HepG2 (cell line): ENCODE measurements at regions not wholly inside any gene's neighbourhood (a gene's known extent, or its start where the extent isn't known, plus 50 kb on each side); places are given as distances from the start of the nearest gene placed in this dataset.

Source experiments
- ATAC-seq: fragments of 200-7000 bp; cut with Tn5 transposase; 3 replicates; pipeline ENCODE4 v1.9.1; 2020; ENCODE audit warnings: mild to moderate bottlenecking, moderate library complexity
- BruUV-seq: library from RNA; stranded (reverse); fragments of 400-500 nt; replicated peaks from 2 replicates; lab custom pipeline; 2021; lab: Mats Ljungman, UMichigan
- CTCF ChIA-PET: fragments of 300-600 bp; formaldehyde crosslinking; extraction: SDS; loops from one replicate; lab custom pipeline; 2021; ENCODE audit warnings: low total read pairs, inconsistent platforms, low intra/inter-chr PET ratio; lab: Yijun Ruan, JAX
- POLR2A ChIA-PET: fragments of 350-600 bp; sonication (Branson Sonifier 250); formaldehyde crosslinking; loops from one replicate; lab custom pipeline; 2020; ENCODE audit warnings: antibody characterized with exemption, inconsistent platforms; lab: Yijun Ruan, JAX
- DNase-seq: peaks from one replicate; pipeline ENCODE4 v3.0.0-alpha.2; 2015; ENCODE audit warnings: low spot score
- FAIRE-seq: peaks from 3 replicates; lab custom pipeline; 2011; peaks lifted over from hg19 to GRCh38; lab: Jason Lieb, UNC
- H2AFZ ChIP-seq: one replicate; pipeline ENCODE4 v1.6.1; 2011; ENCODE audit warnings: low read length, inconsistent platforms
- H3K27ac ChIP-seq: fragments of 300-600 bp; 3 replicates; pipeline ENCODE4 v1.8.0; 2011; ENCODE audit warnings: mixed run types, mild to moderate bottlenecking, mixed read lengths, low read length, inconsistent platforms; ENCODE audit not compliant: insufficient read depth; ENCODE audit errors: extremely low read length
- H3K27me3 ChIP-seq, 2 experiments: fragments of 200-600 bp in 1 of 2; 2 replicates in 1 of 2; 3 replicates in 1 of 2; pipeline versions ENCODE4 v1.6.0 to v1.8.0; 2011; ENCODE audit warnings: low read length in 2 of 2, mild to moderate bottlenecking in 2 of 2, moderate library complexity in 2 of 2, inconsistent platforms in 1 of 2; ENCODE audit not compliant: insufficient read depth in 2 of 2, control insufficient read depth in 1 of 2
- H3K36me3 ChIP-seq, 2 experiments: fragments of 200-600 bp in 1 of 2; replicated peaks in 1 of 2; 2 replicates in 1 of 2; 3 replicates in 1 of 2; pipeline versions ENCODE4 v1.5.1 to v1.8.0; 2011; ENCODE audit warnings: low read length in 2 of 2, inconsistent platforms in 1 of 2; ENCODE audit not compliant: insufficient read depth in 2 of 2, control insufficient read depth in 1 of 2
- H3K4me1 ChIP-seq: 2 replicates; pipeline ENCODE4 v1.5.1; 2012; ENCODE audit warnings: low read length, inconsistent platforms; ENCODE audit not compliant: insufficient read depth
- H3K4me2 ChIP-seq: 2 replicates; pipeline ENCODE4 v1.6.0; 2011; ENCODE audit warnings: low read depth, low read length, inconsistent platforms
- H3K4me3 ChIP-seq, 3 experiments: fragments of 200-600 bp in 1 of 3; sonication (generic), shearing (Covaris generic) in 1 of 3; replicated peaks in 1 of 3; 2 replicates each; pipeline ENCODE4 v1.5.1; 2011 to 2016; ENCODE audit warnings: low read length in 3 of 3, inconsistent platforms in 2 of 3, low read depth in 2 of 3, mild to moderate bottlenecking in 2 of 3, control low read depth in 1 of 3, mixed read lengths in 1 of 3; ENCODE audit not compliant: insufficient read depth in 1 of 3
- H3K79me2 ChIP-seq: one replicate; pipeline ENCODE4 v1.6.1; 2011; ENCODE audit warnings: low read length, inconsistent platforms; ENCODE audit not compliant: insufficient read depth
- H3K9ac ChIP-seq: 2 replicates; pipeline ENCODE4 v1.6.0; 2011; ENCODE audit warnings: mild to moderate bottlenecking, low read depth, low read length, inconsistent platforms; ENCODE audit not compliant: insufficient read depth
- H3K9me3 ChIP-seq: 2 replicates; pipeline ENCODE4 v1.5.1; 2012; ENCODE audit warnings: mild to moderate bottlenecking, low read length
- H4K20me1 ChIP-seq: 2 replicates; pipeline ENCODE4 v1.6.0; 2011; ENCODE audit warnings: inconsistent platforms, mild to moderate bottlenecking, low read length, moderate library complexity; ENCODE audit not compliant: insufficient read depth
- ADNP ChIP-seq: sonication (generic); formaldehyde crosslinking; IDR thresholded peaks from 2 replicates; pipeline ENCODE4 v1.4.0; 2020; ENCODE audit warnings: missing genetic modification reagents
- CCAR2 ChIP-seq: fragments of 200-400 bp; formaldehyde crosslinking; optimal IDR thresholded peaks from 2 replicates; pipeline ENCODE3; 2018; ENCODE audit warnings: low read depth, mild to moderate bottlenecking, low read length, moderate library complexity
- ELF4 ChIP-seq: sonication (generic); formaldehyde crosslinking; IDR thresholded peaks from 2 replicates; pipeline ENCODE4 v1.5.0; 2020; ENCODE audit warnings: missing genetic modification reagents, mild to moderate bottlenecking, moderate library complexity, borderline replicate concordance
- GATAD1 ChIP-seq: IDR thresholded peaks from 2 replicates; pipeline ENCODE4 v1.6.1; 2016; ENCODE audit warnings: missing genetic modification reagents, missing compliant biosample characterization
- HOXA9 ChIP-seq: sonication (generic); formaldehyde crosslinking; IDR thresholded peaks from 2 replicates; pipeline ENCODE4 v1.8.1; 2022; ENCODE audit warnings: missing genetic modification reagents, mild to moderate bottlenecking, moderate library complexity, borderline replicate concordance
- LCORL ChIP-seq, 2 experiments: fragments of 450-650 bp in 1 of 2; sonication (generic) in 1 of 2; formaldehyde crosslinking in 1 of 2; IDR thresholded peaks; 2 replicates each; pipeline versions ENCODE4 v1.5.0 to v1.6.1; 2017 to 2020; ENCODE audit warnings: antibody characterized with exemption in 1 of 2, missing genetic modification reagents in 1 of 2
- MEIS1 ChIP-seq: sonication (generic); formaldehyde crosslinking; IDR thresholded peaks from 2 replicates; pipeline ENCODE4 v1.9.0; 2021; ENCODE audit warnings: mild to moderate bottlenecking, missing genetic modification reagents, moderate library complexity, borderline replicate concordance
- REPIN1 ChIP-seq: sonication (generic); formaldehyde crosslinking; IDR thresholded peaks from 2 replicates; pipeline ENCODE4 v1.8.0; 2022; ENCODE audit warnings: missing genetic modification reagents, low read depth, mild to moderate bottlenecking, borderline replicate concordance
- SMC3 ChIP-seq: IDR thresholded peaks from 2 replicates; pipeline ENCODE4 v1.6.1; 2011; ENCODE audit warnings: low read length, improper control_type of control experiment
- SMYD3 ChIP-seq: sonication (generic); formaldehyde crosslinking; IDR thresholded peaks from 2 replicates; pipeline ENCODE4 v1.8.1; 2023; ENCODE audit warnings: mild to moderate bottlenecking, missing genetic modification reagents
- YEATS2 ChIP-seq: sonication (generic); formaldehyde crosslinking; IDR thresholded peaks from 2 replicates; pipeline ENCODE4 v1.4.0; 2020; ENCODE audit warnings: missing genetic modification reagents, borderline replicate concordance
- ZNF101 ChIP-seq: sonication (generic); formaldehyde crosslinking; IDR thresholded peaks from 2 replicates; pipeline ENCODE4 v1.4.0; 2020; ENCODE audit warnings: mild to moderate bottlenecking, low read depth, missing genetic modification reagents, borderline replicate concordance
- ZNF44 ChIP-seq: sonication (generic); formaldehyde crosslinking; IDR thresholded peaks from 2 replicates; pipeline ENCODE4 v1.5.1; 2020; ENCODE audit warnings: mild to moderate bottlenecking, missing genetic modification reagents
- ZNF672 ChIP-seq: sonication (generic); formaldehyde crosslinking; IDR thresholded peaks from 2 replicates; pipeline ENCODE4 v1.8.1; 2022; ENCODE audit warnings: missing genetic modification reagents
- in situ Hi-C: cut with HindIII; loops from 2 replicates; pipeline ENCODE4 v1.10.0; 2017; ENCODE audit warnings: low pct_unique_long_range_greater_than_20kb; ENCODE audit not compliant: extremely low pct_ligation_motif_present
- intact Hi-C: fragments of 100-400 bp; cut with micrococcal nuclease; formaldehyde crosslinking; loops from one replicate; pipeline ENCODE4 v1.10.0; 2022; ENCODE audit not compliant: unreplicated experiment
- TF ChIP-seq, protein P1 (sequence below): sonication (generic); formaldehyde crosslinking; IDR thresholded peaks from 2 replicates; pipeline ENCODE4 v1.4.0; 2020; ENCODE audit warnings: missing genetic modification reagents; ENCODE audit errors: not compliant biosample characterization
- TF ChIP-seq, protein P2 (sequence below): sonication (generic); IDR thresholded peaks from 2 replicates; pipeline ENCODE4 v1.6.1; 2016; ENCODE audit warnings: low read depth, borderline replicate concordance
- TF ChIP-seq, protein P3 (sequence below): sonication (generic); formaldehyde crosslinking; IDR thresholded peaks from 2 replicates; pipeline ENCODE4 v1.8.1; 2023; ENCODE audit warnings: mild to moderate bottlenecking, moderate library complexity, missing genetic modification reagents

DNA sequence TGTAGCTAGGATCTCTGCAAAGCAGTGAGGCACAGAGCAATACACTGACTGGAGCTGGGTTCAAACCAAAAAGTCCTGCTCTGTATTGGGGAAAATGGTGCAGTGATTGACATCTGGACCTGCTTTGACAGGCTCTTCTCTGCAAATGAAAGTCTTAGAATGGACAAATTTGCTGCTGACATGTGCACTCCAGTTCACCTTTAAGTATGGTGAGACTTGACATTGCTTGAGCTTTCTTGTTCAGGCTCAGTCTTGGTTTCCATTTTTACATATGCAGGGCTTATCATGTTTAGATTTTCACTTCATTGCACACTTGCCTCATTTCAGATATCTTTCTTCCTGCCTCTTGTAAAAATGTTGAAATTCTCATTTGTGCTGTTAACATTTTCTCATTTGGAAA lies 1655.0 kb downstream of the MRPL39 start:
- ATAC-seq: no peak
- Histone ChIP-seq H3K27me3 (no peaks in the 10 kb centered on the region), H4K20me1 (no peaks in the 10 kb centered on the region), H3K4me3 (no peak overlapping the region), H3K36me3 (no peaks in the 10 kb centered on the region), H3K9ac (no peak overlapping the region), H3K79me2 (no peaks in the 10 kb centered on the region), H3K4me2 (no peak overlapping the region), H3K27ac (no peak overlapping the region), H3K9me3 (peaks cover 75% of the 10 kb centered on the region), H3K4me1 (no peaks in the 10 kb centered on the region), H2AFZ (no peak overlapping the region)
- BruUV-seq: no TSS peak
- DNase-seq: no peak
- intact Hi-C loops: no loop called here
- in situ Hi-C loops: no loop called here
- ChIA-PET POLR2A (no interaction called here), CTCF (no interaction called here)
- TF ChIP-seq YEATS2 (CRISPR knock-in tag): no peak
- FAIRE-seq: no peak

DNA sequence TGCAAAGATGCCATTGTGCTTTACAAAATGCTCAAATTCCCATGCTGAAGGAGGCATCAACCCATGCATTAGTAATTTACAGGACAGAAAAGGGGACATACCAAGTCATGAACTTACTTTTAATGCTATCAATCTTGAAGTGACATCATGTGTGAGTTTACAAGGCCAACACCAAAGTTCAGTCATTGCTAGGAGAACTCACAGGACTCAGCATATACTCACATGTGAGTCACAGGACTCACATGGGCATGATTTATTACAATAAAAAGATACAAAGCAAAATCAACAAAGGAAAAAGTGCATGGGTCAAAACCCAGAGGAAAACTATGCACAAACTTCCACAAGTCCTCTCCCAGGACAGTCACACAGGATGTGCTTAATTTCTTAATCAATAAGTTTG lies 1656.0 kb downstream of the MRPL39 start:
- no peaks in the 10 kb centered on the region for H3K36me3 ChIP-seq
- H3K79me2 ChIP-seq: no peaks in the 10 kb centered on the region
- TF ChIP-seq, protein P1, sequence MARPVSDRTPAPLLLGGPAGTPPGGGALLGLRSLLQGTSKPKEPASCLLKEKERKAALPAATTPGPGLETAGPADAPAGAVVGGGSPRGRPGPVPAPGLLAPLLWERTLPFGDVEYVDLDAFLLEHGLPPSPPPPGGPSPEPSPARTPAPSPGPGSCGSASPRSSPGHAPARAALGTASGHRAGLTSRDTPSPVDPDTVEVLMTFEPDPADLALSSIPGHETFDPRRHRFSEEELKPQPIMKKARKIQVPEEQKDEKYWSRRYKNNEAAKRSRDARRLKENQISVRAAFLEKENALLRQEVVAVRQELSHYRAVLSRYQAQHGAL (CRISPR knock-in tag): no peak
- no peak for TF ChIP-seq LCORL (IDR thresholded peaks at IDR 0.05)
- TF ChIP-seq LCORL (CRISPR knock-in tag; IDR thresholded peaks at IDR 0.05): no peak
- TF ChIP-seq ZNF672: no peak
- TF ChIP-seq ELF4 (CRISPR knock-in tag): no peak
- TF ChIP-seq HOXA9: no peak
- TF ChIP-seq SMC3: no peak
- no peak for TF ChIP-seq ZNF44 (CRISPR knock-in tag)
- TF ChIP-seq CCAR2: no peak
- TF ChIP-seq, protein P2, sequence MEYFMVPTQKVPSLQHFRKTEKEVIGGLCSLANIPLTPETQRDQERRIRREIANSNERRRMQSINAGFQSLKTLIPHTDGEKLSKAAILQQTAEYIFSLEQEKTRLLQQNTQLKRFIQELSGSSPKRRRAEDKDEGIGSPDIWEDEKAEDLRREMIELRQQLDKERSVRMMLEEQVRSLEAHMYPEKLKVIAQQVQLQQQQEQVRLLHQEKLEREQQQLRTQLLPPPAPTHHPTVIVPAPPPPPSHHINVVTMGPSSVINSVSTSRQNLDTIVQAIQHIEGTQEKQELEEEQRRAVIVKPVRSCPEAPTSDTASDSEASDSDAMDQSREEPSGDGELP: no peak
- no peak for TF ChIP-seq MEIS1
- TF ChIP-seq SMYD3 (CRISPR knock-in tag): no peak
- TF ChIP-seq REPIN1 (CRISPR knock-in tag): no peak
- TF ChIP-seq, protein P3, sequence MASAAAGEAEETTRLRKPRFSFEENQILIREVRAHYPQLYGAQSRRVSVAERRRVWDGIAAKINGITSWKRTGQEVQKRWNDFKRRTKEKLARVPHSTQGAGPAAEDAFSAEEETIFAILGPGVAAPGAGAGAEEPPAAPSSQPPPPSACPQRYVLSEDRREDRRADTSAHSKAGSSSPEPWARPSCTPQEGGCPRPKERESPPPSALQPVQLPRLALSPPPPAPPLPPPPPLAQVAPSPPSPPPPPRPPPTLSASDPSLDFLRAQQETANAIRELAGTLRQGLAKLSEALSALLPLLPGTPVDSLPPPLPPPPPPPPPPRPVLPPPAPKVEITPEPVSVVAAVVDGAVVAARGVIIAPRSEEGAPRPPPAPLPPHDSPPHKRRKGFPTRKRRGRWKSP (CRISPR knock-in tag): no peak
- TF ChIP-seq ADNP (CRISPR knock-in tag): no peak
- TF ChIP-seq ZNF101 (CRISPR knock-in tag): no peak
- TF ChIP-seq GATAD1: no peak
- H3K27ac ChIP-seq: no peak overlapping the region
- no peaks in the 10 kb centered on the region for H3K4me1 ChIP-seq
- in situ Hi-C loops: no loop called here
- DNase-seq (no peak), FAIRE-seq (no peak), ATAC-seq (no peak)
- H3K4me2 ChIP-seq: no peak overlapping the region
- no peaks in the 10 kb centered on the region for H4K20me1 ChIP-seq
- intact Hi-C loops: no loop called here
- H3K9ac ChIP-seq: no peak overlapping the region
- no TSS peak for BruUV-seq
- no peak overlapping the region for H2AFZ ChIP-seq
- ChIA-PET POLR2A (no interaction called here), CTCF (no interaction called here)
- H3K9me3 ChIP-seq: peaks cover 73% of the 10 kb centered on the region
- no peaks in the 10 kb centered on the region for H3K27me3 ChIP-seq
- H3K4me3 ChIP-seq: no peak overlapping the region
